ENCODE measurements at regions not wholly inside any gene's neighbourhood (a gene's known extent, or its start where the extent isn't known, plus 50 kb on each side); places are given as distances from the start of the nearest gene placed in this dataset.

- TF ChIP-seq, protein P1, sequence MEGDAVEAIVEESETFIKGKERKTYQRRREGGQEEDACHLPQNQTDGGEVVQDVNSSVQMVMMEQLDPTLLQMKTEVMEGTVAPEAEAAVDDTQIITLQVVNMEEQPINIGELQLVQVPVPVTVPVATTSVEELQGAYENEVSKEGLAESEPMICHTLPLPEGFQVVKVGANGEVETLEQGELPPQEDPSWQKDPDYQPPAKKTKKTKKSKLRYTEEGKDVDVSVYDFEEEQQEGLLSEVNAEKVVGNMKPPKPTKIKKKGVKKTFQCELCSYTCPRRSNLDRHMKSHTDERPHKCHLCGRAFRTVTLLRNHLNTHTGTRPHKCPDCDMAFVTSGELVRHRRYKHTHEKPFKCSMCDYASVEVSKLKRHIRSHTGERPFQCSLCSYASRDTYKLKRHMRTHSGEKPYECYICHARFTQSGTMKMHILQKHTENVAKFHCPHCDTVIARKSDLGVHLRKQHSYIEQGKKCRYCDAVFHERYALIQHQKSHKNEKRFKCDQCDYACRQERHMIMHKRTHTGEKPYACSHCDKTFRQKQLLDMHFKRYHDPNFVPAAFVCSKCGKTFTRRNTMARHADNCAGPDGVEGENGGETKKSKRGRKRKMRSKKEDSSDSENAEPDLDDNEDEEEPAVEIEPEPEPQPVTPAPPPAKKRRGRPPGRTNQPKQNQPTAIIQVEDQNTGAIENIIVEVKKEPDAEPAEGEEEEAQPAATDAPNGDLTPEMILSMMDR (IDR thresholded peaks at IDR 0.05; ENCODE audit: unreplicated experiment), result no peak
- Mint-ChIP-seq H3K27me3 (ENCODE audit: unreplicated experiment) (no peaks in the 10 kb centered on the region), H3K36me3 (ENCODE audit: insufficient read depth, unreplicated experiment) (no peaks in the 10 kb centered on the region), H3K27ac (ENCODE audit: unreplicated experiment) (no peak overlapping the region), H3K4me1 (ENCODE audit: low read depth, unreplicated experiment) (no peaks in the 10 kb centered on the region), H3K4me3 (ENCODE audit: low read depth, unreplicated experiment) (no peak overlapping the region), H3K9me3 (ENCODE audit: low read depth, unreplicated experiment) (peaks cover 2% of the 10 kb centered on the region)
- CTCF ChIA-PET, result interaction anchor here (0.6 kb wide), 1 partner anchor 15 kb away, joined by 5 read pairs; no protein-coding TSS in a partner anchor
- no peak for DNase-seq
- BruUV-seq (replicated peaks), result no TSS peak
- intact Hi-C loops (cut with micrococcal nuclease; ENCODE audit: unreplicated experiment), result no loop called here
These were observed 619.5 kb upstream of the FANCL start for GRCh38 chr2:58860586-58860985.

DNA sequence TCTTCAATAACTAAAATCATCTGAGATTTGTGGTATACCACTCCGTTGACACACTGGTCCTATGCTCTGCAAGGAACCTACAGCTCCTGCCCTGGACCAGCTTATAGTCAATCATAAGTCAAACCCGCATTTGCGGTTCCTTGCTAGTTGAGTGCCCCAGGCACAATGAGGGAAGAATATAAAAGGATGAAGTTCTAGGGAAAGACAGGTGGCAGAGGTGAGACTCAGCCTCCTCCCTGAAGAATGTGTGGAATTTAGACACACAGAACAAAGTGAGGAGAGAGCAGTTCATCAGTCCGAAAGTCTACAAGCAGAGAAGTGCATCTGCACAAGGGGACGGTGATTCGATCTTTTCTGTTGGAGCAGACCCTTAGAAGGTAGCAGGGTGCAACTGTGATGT lies 615.0 kb upstream of the FANCL start:
- H3K27me3 Mint-ChIP-seq (ENCODE audit: unreplicated experiment), result no peaks in the 10 kb centered on the region
- no TSS peak for BruUV-seq (replicated peaks)
- TF ChIP-seq, protein P1 (IDR thresholded peaks at IDR 0.05; ENCODE audit: unreplicated experiment), result no peak
- no peak overlapping the region for H3K27ac Mint-ChIP-seq (ENCODE audit: unreplicated experiment)
- no peak for DNase-seq
- no peaks in the 10 kb centered on the region for H3K9me3 Mint-ChIP-seq (ENCODE audit: low read depth, unreplicated experiment)
- no peak overlapping the region for H3K4me3 Mint-ChIP-seq (ENCODE audit: low read depth, unreplicated experiment)
- H3K4me1 Mint-ChIP-seq (ENCODE audit: low read depth, unreplicated experiment), result no peaks in the 10 kb centered on the region
- no peaks in the 10 kb centered on the region for H3K36me3 Mint-ChIP-seq (ENCODE audit: insufficient read depth, unreplicated experiment)
- CTCF ChIA-PET, result no interaction called here
- intact Hi-C loops (cut with micrococcal nuclease; ENCODE audit: unreplicated experiment), result no loop called here

GRCh38 chr2:58853420-58853819 lies 612.3 kb upstream of the FANCL start:
- BruUV-seq (replicated peaks), result no TSS peak
- intact Hi-C loops (cut with micrococcal nuclease; ENCODE audit: unreplicated experiment), result no loop called here
- DNase-seq, result no peak
- TF ChIP-seq, protein P1 (IDR thresholded peaks at IDR 0.05; ENCODE audit: unreplicated experiment), result no peak
- no peak overlapping the region for H3K27ac Mint-ChIP-seq (ENCODE audit: unreplicated experiment)
- H3K4me1 Mint-ChIP-seq (ENCODE audit: low read depth, unreplicated experiment), result no peaks in the 10 kb centered on the region
- H3K9me3 Mint-ChIP-seq (ENCODE audit: low read depth, unreplicated experiment), result no peaks in the 10 kb centered on the region
- no peaks in the 10 kb centered on the region for H3K27me3 Mint-ChIP-seq (ENCODE audit: unreplicated experiment)
- H3K36me3 Mint-ChIP-seq (ENCODE audit: insufficient read depth, unreplicated experiment), result no peaks in the 10 kb centered on the region
- CTCF ChIA-PET, result no interaction called here
- no peak overlapping the region for H3K4me3 Mint-ChIP-seq (ENCODE audit: low read depth, unreplicated experiment)

- BruUV-seq (replicated peaks), result no TSS peak
- CTCF ChIA-PET, result no interaction called here
- TF ChIP-seq, protein P1 (IDR thresholded peaks at IDR 0.05; ENCODE audit: unreplicated experiment), result no peak
- Mint-ChIP-seq H3K36me3 (ENCODE audit: insufficient read depth, unreplicated experiment) (no peaks in the 10 kb centered on the region), H3K4me3 (ENCODE audit: low read depth, unreplicated experiment) (no peak overlapping the region), H3K27ac (ENCODE audit: unreplicated experiment) (no peak overlapping the region), H3K9me3 (ENCODE audit: low read depth, unreplicated experiment) (no peaks in the 10 kb centered on the region), H3K4me1 (ENCODE audit: low read depth, unreplicated experiment) (no peaks in the 10 kb centered on the region), H3K27me3 (ENCODE audit: unreplicated experiment) (no peaks in the 10 kb centered on the region)
- no peak for DNase-seq
- intact Hi-C loops (cut with micrococcal nuclease; ENCODE audit: unreplicated experiment), result no loop called here
These were observed 611.8 kb upstream of the FANCL start for GRCh38 chr2:58852905-58853304.

- intact Hi-C loops (cut with micrococcal nuclease; ENCODE audit: unreplicated experiment), result no loop called here
- no TSS peak for BruUV-seq (replicated peaks)
- CTCF ChIA-PET, result no interaction called here
- H3K27ac Mint-ChIP-seq (ENCODE audit: unreplicated experiment), result no peak overlapping the region
- H3K4me3 Mint-ChIP-seq (ENCODE audit: low read depth, unreplicated experiment), result no peak overlapping the region
- H3K27me3 Mint-ChIP-seq (ENCODE audit: unreplicated experiment), result no peaks in the 10 kb centered on the region
- TF ChIP-seq, protein P1 (IDR thresholded peaks at IDR 0.05; ENCODE audit: unreplicated experiment), result no peak
- H3K36me3 Mint-ChIP-seq (ENCODE audit: insufficient read depth, unreplicated experiment), result no peaks in the 10 kb centered on the region
- H3K4me1 Mint-ChIP-seq (ENCODE audit: low read depth, unreplicated experiment), result no peaks in the 10 kb centered on the region
- DNase-seq, result no peak
- no peaks in the 10 kb centered on the region for H3K9me3 Mint-ChIP-seq (ENCODE audit: low read depth, unreplicated experiment)
These were observed 611.1 kb upstream of the FANCL start for GRCh38 chr2:58852243-58852642.

Data from Calu3 (cell line).